ENCODE measurements at regions not wholly inside any gene's neighbourhood (a gene's known extent, or its start where the extent isn't known, plus 50 kb on each side); places are given as distances from the start of the nearest gene placed in this dataset.

DNA sequence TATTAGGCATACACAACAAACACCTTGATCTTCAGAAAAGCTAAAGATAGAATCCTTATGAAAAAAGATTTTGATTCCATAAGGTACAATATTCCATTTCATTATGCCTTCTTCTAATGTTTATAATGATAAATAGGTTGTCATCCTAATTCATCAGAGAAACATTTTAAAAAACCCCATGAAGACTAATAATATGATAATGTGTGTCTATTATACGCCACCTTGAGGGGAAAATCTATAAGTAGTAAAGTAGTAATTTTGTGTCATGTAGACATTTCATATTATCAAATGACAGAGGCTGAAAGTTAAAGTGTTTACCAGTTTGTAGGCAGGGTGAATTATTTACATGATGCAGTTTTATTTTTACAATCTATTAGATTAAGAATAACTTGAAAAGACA lies 524.3 kb downstream of the GBE1 start:
- TF ChIP-seq YY1 (IDR thresholded peaks at IDR 0.05) = no peak
- no peak for TF ChIP-seq GABPA (IDR thresholded peaks at IDR 0.05 in 1 of 2, conservative IDR thresholded peaks at IDR 0.05 in 1 of 2)
- TF ChIP-seq SP1 (IDR thresholded peaks at IDR 0.05) = no peak
- TF ChIP-seq, protein P1, sequence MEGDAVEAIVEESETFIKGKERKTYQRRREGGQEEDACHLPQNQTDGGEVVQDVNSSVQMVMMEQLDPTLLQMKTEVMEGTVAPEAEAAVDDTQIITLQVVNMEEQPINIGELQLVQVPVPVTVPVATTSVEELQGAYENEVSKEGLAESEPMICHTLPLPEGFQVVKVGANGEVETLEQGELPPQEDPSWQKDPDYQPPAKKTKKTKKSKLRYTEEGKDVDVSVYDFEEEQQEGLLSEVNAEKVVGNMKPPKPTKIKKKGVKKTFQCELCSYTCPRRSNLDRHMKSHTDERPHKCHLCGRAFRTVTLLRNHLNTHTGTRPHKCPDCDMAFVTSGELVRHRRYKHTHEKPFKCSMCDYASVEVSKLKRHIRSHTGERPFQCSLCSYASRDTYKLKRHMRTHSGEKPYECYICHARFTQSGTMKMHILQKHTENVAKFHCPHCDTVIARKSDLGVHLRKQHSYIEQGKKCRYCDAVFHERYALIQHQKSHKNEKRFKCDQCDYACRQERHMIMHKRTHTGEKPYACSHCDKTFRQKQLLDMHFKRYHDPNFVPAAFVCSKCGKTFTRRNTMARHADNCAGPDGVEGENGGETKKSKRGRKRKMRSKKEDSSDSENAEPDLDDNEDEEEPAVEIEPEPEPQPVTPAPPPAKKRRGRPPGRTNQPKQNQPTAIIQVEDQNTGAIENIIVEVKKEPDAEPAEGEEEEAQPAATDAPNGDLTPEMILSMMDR (IDR thresholded peaks at IDR 0.05; ENCODE audit: low read depth, low read length, missing input control) = no peak
- TF ChIP-seq REST (IDR thresholded peaks at IDR 0.05) = no peak
- no peak for TF ChIP-seq HNF4A (conservative IDR thresholded peaks at IDR 0.05)
- TF ChIP-seq, protein P2, sequence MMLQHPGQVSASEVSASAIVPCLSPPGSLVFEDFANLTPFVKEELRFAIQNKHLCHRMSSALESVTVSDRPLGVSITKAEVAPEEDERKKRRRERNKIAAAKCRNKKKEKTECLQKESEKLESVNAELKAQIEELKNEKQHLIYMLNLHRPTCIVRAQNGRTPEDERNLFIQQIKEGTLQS (IDR thresholded peaks at IDR 0.05) = no peak
- no peak for TF ChIP-seq RAD21 (IDR thresholded peaks at IDR 0.05)
